ENCODE measurements at regions not wholly inside any gene's neighbourhood (a gene's known extent, or its start where the extent isn't known, plus 50 kb on each side); places are given as distances from the start of the nearest gene placed in this dataset.
"Not testable (repeated sequence)": the region's sequence is repeated elsewhere in the genome, so short reads cannot be mapped to it uniquely, and the experiment has no call there.

- TF ChIP-seq CTCF (conservative IDR thresholded peaks at IDR 0.05; ENCODE audit: low read depth, low read length), result no peak
- no peak overlapping the region for H3K4me3 ChIP-seq (ENCODE audit: low read depth, low read length)
- DNase-seq (ENCODE audit: low read depth), result no peak
Observed at GRCh38 chr1:81264976-81265375, 535.8 kb upstream of the ADGRL2 start.

- H3K4me3 ChIP-seq (ENCODE audit: low read depth, low read length), result no peak overlapping the region
- no peak for TF ChIP-seq CTCF (conservative IDR thresholded peaks at IDR 0.05; ENCODE audit: low read depth, low read length)
- DNase-seq (ENCODE audit: low read depth), result no peak
Observed at GRCh38 chr1:81259625-81260411, 540.9 kb upstream of the ADGRL2 start.

- TF ChIP-seq CTCF (conservative IDR thresholded peaks at IDR 0.05; ENCODE audit: low read depth, low read length), result peak; percentile 43
- DNase-seq (ENCODE audit: low read depth), result no peak
Observed at GRCh38 chr1:81254560-81254959, 546.2 kb upstream of the ADGRL2 start.

GRCh38 chr1:81254068-81254467, 546.7 kb upstream of the ADGRL2 start:
- DNase-seq (ENCODE audit: low read depth), result no peak
- no peak overlapping the region for H3K4me3 ChIP-seq (ENCODE audit: low read depth, low read length)
- no peak for TF ChIP-seq CTCF (conservative IDR thresholded peaks at IDR 0.05; ENCODE audit: low read depth, low read length)

More at GRCh38 chr1:81254560-81254959, 546.2 kb upstream of the ADGRL2 start:
- no peak overlapping the region for H3K4me3 ChIP-seq (ENCODE audit: low read depth, low read length)

GRCh38 chr1:81252471-81253151, 548.1 kb upstream of the ADGRL2 start:
- H3K4me3 ChIP-seq (ENCODE audit: low read depth, low read length), result no peak overlapping the region
- DNase-seq (ENCODE audit: low read depth), result no peak
- no peak for TF ChIP-seq CTCF (conservative IDR thresholded peaks at IDR 0.05; ENCODE audit: low read depth, low read length)

- DNase-seq (ENCODE audit: low read depth), result not testable (repeated sequence)
Observed at GRCh38 chr1:81250825-81251224, 549.9 kb upstream of the ADGRL2 start.

GRCh38 chr1:81245084-81245715, 555.5 kb upstream of the ADGRL2 start:
- not testable (repeated sequence) for DNase-seq (ENCODE audit: low read depth); H3K4me3 ChIP-seq (ENCODE audit: low read depth, low read length)

More at GRCh38 chr1:81250825-81251224, 549.9 kb upstream of the ADGRL2 start:
- H3K4me3 ChIP-seq (ENCODE audit: low read depth, low read length), result not testable (repeated sequence)

- H3K4me3 ChIP-seq (ENCODE audit: low read depth, low read length); DNase-seq (ENCODE audit: low read depth): not testable (repeated sequence)
Observed at GRCh38 chr1:81244612-81245011, 556.1 kb upstream of the ADGRL2 start.

Measured in epithelial cell of proximal tubule (primary cell).